WTC11 (cell line): ENCODE measurements at regions not wholly inside any gene's neighbourhood (a gene's known extent, or its start where the extent isn't known, plus 50 kb on each side); places are given as distances from the start of the nearest gene placed in this dataset.
A peak's percentile ranks its signal among the peaks of the same experiment; 100 is the strongest.

Source experiments
- ATAC-seq: fragments of 200-7000 bp; cut with Tn5 transposase; 2 replicates; pipeline ENCODE4 v1.10.0; 2021; ENCODE audit warnings: mild to moderate bottlenecking, moderate library complexity
- CTCF ChIA-PET: fragments of 300-600 bp; sonication (Branson Sonifier 250); formaldehyde crosslinking; loops from one replicate; lab custom pipeline; 2021; ENCODE audit warnings: antibody characterized with exemption; lab: Charles Lee
- POLR2A ChIA-PET: fragments of 350-600 bp; sonication (Branson Sonifier 250); formaldehyde crosslinking; loops from one replicate; lab custom pipeline; 2021; ENCODE audit warnings: antibody characterized with exemption; lab: Charles Lee
- DNase-seq: peaks from one replicate; pipeline ENCODE4 v3.0.0; 2021; ENCODE audit warnings: low spot score
- H3K27ac Mint-ChIP-seq: 2 replicates; pipeline ENCODE4 v1.8.0; 2021; ENCODE audit warnings: mixed read lengths
- H3K27me3 Mint-ChIP-seq: 2 replicates; pipeline ENCODE4 v1.8.0; 2021; ENCODE audit warnings: low read depth, mild to moderate bottlenecking, moderate library complexity, mixed read lengths
- H3K36me3 Mint-ChIP-seq: 2 replicates; pipeline ENCODE4 v1.8.0; 2021; ENCODE audit warnings: mixed read lengths
- H3K4me1 Mint-ChIP-seq: 2 replicates; pipeline ENCODE4 v1.8.0; 2022; ENCODE audit warnings: mixed read lengths
- H3K4me3 Mint-ChIP-seq: 2 replicates; pipeline ENCODE4 v1.8.0; 2021; ENCODE audit warnings: mild to moderate bottlenecking, moderate library complexity, mixed read lengths
- H3K9me3 Mint-ChIP-seq: 2 replicates; pipeline ENCODE4 v1.8.0; 2021; ENCODE audit warnings: mixed read lengths
- CREM ChIP-seq: sonication (generic); formaldehyde crosslinking; IDR thresholded peaks from 2 replicates; pipeline ENCODE4 v1.8.1; 2022; ENCODE audit warnings: mild to moderate bottlenecking, missing genetic modification reagents, moderate library complexity
- ELF4 ChIP-seq: sonication (generic); formaldehyde crosslinking; IDR thresholded peaks from 2 replicates; pipeline ENCODE4 v1.8.1; 2022; ENCODE audit warnings: low read depth, mild to moderate bottlenecking, moderate library complexity, missing genetic modification reagents
- EMX1 ChIP-seq: fragments of 250-450 bp; sonication (Bioruptor Pico); IDR thresholded peaks from 2 replicates; pipeline ENCODE4 v1.8.0; 2021; ENCODE audit warnings: mild to moderate bottlenecking
- ESRRA ChIP-seq: sonication (generic); formaldehyde crosslinking; IDR thresholded peaks from 2 replicates; pipeline ENCODE4 v1.8.1; 2022; ENCODE audit warnings: mild to moderate bottlenecking, missing genetic modification reagents, borderline replicate concordance
- FOXK1 ChIP-seq: sonication (generic); formaldehyde crosslinking; IDR thresholded peaks from 2 replicates; pipeline ENCODE4 v1.8.0; 2022; ENCODE audit warnings: mild to moderate bottlenecking, moderate library complexity, missing genetic modification reagents
- FOXP4 ChIP-seq: sonication (generic); formaldehyde crosslinking; IDR thresholded peaks from 2 replicates; pipeline ENCODE4 v1.8.0; 2022; ENCODE audit warnings: mild to moderate bottlenecking, missing genetic modification reagents
- GRHL2 ChIP-seq: fragments of 250-450 bp; sonication (Bioruptor Pico); IDR thresholded peaks from 2 replicates; pipeline ENCODE4 v1.8.0; 2022; ENCODE audit warnings: mild to moderate bottlenecking, moderate library complexity; ENCODE audit not compliant: insufficient replicate concordance, severe bottlenecking
- NFATC4 ChIP-seq: fragments of 250-450 bp; sonication (Bioruptor Pico); IDR thresholded peaks from 2 replicates; pipeline ENCODE4 v1.9.0; 2021; ENCODE audit warnings: mild to moderate bottlenecking
- NFE2L1 ChIP-seq: sonication (generic); formaldehyde crosslinking; IDR thresholded peaks from 2 replicates; pipeline ENCODE4 v1.8.1; 2023; ENCODE audit warnings: missing genetic modification reagents
- OVOL2 ChIP-seq: fragments of 250-450 bp; sonication (Bioruptor Pico); IDR thresholded peaks from 2 replicates; pipeline ENCODE4 v1.9.0; 2021; ENCODE audit warnings: mild to moderate bottlenecking, borderline replicate concordance
- SMAD3 ChIP-seq: sonication (generic); formaldehyde crosslinking; IDR thresholded peaks from 2 replicates; pipeline ENCODE4 v1.8.0; 2022; ENCODE audit warnings: missing genetic modification reagents, mild to moderate bottlenecking, borderline replicate concordance
- STAT6 ChIP-seq: sonication (generic); formaldehyde crosslinking; conservative IDR thresholded peaks from 2 replicates; pipeline ENCODE4 v1.8.1; 2023; ENCODE audit warnings: mild to moderate bottlenecking, low read depth, missing genetic modification reagents, moderate library complexity
- TEAD4 ChIP-seq: sonication (generic); formaldehyde crosslinking; IDR thresholded peaks from 2 replicates; pipeline ENCODE4 v1.8.0; 2022; ENCODE audit warnings: mild to moderate bottlenecking, missing genetic modification reagents
- USF2 ChIP-seq: sonication (generic); formaldehyde crosslinking; IDR thresholded peaks from 2 replicates; pipeline ENCODE4 v1.8.1; 2023; ENCODE audit warnings: mild to moderate bottlenecking, missing genetic modification reagents, moderate library complexity
- ZNF232 ChIP-seq: sonication (generic); formaldehyde crosslinking; IDR thresholded peaks from 2 replicates; pipeline ENCODE4 v1.8.0; 2022; ENCODE audit warnings: mild to moderate bottlenecking, missing genetic modification reagents
- ZNF416 ChIP-seq: fragments of 250-450 bp; sonication (Bioruptor Pico); IDR thresholded peaks from 2 replicates; pipeline ENCODE4 v1.9.0; 2021; ENCODE audit warnings: mild to moderate bottlenecking, inconsistent platforms
- TF ChIP-seq, protein P1 (sequence below): sonication (generic); formaldehyde crosslinking; IDR thresholded peaks from 2 replicates; pipeline ENCODE4 v1.8.0; 2023; ENCODE audit warnings: missing genetic modification reagents, mild to moderate bottlenecking, borderline replicate concordance
- TF ChIP-seq, protein P2 (sequence below): sonication (generic); formaldehyde crosslinking; IDR thresholded peaks from 2 replicates; pipeline ENCODE4 v1.8.1; 2023; ENCODE audit warnings: mild to moderate bottlenecking, missing genetic modification reagents
- TF ChIP-seq, protein P3 (sequence below): sonication (generic); formaldehyde crosslinking; IDR thresholded peaks from 2 replicates; pipeline ENCODE4 v1.8.0; 2022; ENCODE audit warnings: missing genetic modification reagents

GRCh38 chr6:112822769-112823168 is 475.6 kb downstream of the RFPL4B start:
- ATAC-seq (no peak), DNase-seq (no peak)
- CTCF ChIA-PET = no interaction called here
- Mint-ChIP-seq H3K27ac (no peak overlapping the region), H3K4me3 (no peak overlapping the region), H3K9me3 (no peaks in the 10 kb centered on the region), H3K27me3 (no peaks in the 10 kb centered on the region), H3K4me1 (peaks cover 4% of the 10 kb centered on the region), H3K36me3 (no peaks in the 10 kb centered on the region)
- TF ChIP-seq ESRRA (CRISPR knock-in tag) = no peak
- TF ChIP-seq, protein P1, sequence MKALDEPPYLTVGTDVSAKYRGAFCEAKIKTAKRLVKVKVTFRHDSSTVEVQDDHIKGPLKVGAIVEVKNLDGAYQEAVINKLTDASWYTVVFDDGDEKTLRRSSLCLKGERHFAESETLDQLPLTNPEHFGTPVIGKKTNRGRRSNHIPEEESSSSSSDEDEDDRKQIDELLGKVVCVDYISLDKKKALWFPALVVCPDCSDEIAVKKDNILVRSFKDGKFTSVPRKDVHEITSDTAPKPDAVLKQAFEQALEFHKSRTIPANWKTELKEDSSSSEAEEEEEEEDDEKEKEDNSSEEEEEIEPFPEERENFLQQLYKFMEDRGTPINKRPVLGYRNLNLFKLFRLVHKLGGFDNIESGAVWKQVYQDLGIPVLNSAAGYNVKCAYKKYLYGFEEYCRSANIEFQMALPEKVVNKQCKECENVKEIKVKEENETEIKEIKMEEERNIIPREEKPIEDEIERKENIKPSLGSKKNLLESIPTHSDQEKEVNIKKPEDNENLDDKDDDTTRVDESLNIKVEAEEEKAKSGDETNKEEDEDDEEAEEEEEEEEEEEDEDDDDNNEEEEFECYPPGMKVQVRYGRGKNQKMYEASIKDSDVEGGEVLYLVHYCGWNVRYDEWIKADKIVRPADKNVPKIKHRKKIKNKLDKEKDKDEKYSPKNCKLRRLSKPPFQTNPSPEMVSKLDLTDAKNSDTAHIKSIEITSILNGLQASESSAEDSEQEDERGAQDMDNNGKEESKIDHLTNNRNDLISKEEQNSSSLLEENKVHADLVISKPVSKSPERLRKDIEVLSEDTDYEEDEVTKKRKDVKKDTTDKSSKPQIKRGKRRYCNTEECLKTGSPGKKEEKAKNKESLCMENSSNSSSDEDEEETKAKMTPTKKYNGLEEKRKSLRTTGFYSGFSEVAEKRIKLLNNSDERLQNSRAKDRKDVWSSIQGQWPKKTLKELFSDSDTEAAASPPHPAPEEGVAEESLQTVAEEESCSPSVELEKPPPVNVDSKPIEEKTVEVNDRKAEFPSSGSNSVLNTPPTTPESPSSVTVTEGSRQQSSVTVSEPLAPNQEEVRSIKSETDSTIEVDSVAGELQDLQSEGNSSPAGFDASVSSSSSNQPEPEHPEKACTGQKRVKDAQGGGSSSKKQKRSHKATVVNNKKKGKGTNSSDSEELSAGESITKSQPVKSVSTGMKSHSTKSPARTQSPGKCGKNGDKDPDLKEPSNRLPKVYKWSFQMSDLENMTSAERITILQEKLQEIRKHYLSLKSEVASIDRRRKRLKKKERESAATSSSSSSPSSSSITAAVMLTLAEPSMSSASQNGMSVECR (CRISPR knock-in tag) = no peak
- no peak for TF ChIP-seq ELF4 (CRISPR knock-in tag)
- no peak for TF ChIP-seq NFATC4 (CRISPR knock-in tag)
- TF ChIP-seq ZNF232 (CRISPR knock-in tag) = no peak
- TF ChIP-seq TEAD4 (CRISPR knock-in tag) = no peak
- no peak for TF ChIP-seq EMX1
- TF ChIP-seq CREM = no peak
- TF ChIP-seq, protein P2, sequence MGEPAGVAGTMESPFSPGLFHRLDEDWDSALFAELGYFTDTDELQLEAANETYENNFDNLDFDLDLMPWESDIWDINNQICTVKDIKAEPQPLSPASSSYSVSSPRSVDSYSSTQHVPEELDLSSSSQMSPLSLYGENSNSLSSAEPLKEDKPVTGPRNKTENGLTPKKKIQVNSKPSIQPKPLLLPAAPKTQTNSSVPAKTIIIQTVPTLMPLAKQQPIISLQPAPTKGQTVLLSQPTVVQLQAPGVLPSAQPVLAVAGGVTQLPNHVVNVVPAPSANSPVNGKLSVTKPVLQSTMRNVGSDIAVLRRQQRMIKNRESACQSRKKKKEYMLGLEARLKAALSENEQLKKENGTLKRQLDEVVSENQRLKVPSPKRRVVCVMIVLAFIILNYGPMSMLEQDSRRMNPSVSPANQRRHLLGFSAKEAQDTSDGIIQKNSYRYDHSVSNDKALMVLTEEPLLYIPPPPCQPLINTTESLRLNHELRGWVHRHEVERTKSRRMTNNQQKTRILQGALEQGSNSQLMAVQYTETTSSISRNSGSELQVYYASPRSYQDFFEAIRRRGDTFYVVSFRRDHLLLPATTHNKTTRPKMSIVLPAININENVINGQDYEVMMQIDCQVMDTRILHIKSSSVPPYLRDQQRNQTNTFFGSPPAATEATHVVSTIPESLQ = no peak
- POLR2A ChIA-PET = no interaction called here

DNA sequence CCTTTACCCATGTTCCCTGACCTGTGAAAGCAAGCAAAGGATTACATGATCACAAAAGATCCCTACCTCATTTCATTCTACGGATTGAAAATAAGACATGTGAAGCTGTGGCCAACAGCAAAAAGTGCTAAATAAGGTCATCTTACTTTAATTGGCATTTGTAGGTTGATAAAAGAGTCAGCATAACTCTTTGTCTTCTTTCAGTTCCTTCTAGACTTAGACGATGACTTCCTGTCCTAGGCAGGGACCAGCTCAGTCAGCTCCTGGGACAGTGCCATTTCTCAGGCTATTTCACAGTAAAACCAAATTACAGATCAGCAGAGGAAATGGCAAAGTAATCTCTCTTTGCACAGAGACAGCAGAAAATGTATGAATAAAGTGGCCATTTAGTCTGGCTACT is 480.7 kb downstream of the RFPL4B start:
- 0 out of 2 replicates have a peak overlapping the region, but pooled peaks have one; percentile 76 for H3K27ac Mint-ChIP-seq
- ChIA-PET POLR2A (no interaction called here), CTCF (no interaction called here)
- ATAC-seq (0 out of 2 replicates have a peak, but pooled peaks have one; percentile 34), DNase-seq (no peak)
- H3K9me3 Mint-ChIP-seq = no peaks in the 10 kb centered on the region
- H3K36me3 Mint-ChIP-seq = no peaks in the 10 kb centered on the region
- no peak overlapping the region for H3K4me3 Mint-ChIP-seq
- peaks cover 14% of the 10 kb centered on the region for H3K4me1 Mint-ChIP-seq
- H3K27me3 Mint-ChIP-seq = no peaks in the 10 kb centered on the region
- TF ChIP-seq, protein P3, sequence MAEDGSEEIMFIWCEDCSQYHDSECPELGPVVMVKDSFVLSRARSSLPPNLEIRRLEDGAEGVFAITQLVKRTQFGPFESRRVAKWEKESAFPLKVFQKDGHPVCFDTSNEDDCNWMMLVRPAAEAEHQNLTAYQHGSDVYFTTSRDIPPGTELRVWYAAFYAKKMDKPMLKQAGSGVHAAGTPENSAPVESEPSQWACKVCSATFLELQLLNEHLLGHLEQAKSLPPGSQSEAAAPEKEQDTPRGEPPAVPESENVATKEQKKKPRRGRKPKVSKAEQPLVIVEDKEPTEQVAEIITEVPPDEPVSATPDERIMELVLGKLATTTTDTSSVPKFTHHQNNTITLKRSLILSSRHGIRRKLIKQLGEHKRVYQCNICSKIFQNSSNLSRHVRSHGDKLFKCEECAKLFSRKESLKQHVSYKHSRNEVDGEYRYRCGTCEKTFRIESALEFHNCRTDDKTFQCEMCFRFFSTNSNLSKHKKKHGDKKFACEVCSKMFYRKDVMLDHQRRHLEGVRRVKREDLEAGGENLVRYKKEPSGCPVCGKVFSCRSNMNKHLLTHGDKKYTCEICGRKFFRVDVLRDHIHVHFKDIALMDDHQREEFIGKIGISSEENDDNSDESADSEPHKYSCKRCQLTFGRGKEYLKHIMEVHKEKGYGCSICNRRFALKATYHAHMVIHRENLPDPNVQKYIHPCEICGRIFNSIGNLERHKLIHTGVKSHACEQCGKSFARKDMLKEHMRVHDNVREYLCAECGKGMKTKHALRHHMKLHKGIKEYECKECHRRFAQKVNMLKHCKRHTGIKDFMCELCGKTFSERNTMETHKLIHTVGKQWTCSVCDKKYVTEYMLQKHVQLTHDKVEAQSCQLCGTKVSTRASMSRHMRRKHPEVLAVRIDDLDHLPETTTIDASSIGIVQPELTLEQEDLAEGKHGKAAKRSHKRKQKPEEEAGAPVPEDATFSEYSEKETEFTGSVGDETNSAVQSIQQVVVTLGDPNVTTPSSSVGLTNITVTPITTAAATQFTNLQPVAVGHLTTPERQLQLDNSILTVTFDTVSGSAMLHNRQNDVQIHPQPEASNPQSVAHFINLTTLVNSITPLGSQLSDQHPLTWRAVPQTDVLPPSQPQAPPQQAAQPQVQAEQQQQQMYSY (CRISPR knock-in tag) = no peak
- TF ChIP-seq STAT6 (CRISPR knock-in tag) = no peak
- no peak for TF ChIP-seq GRHL2 (CRISPR knock-in tag)
- TF ChIP-seq FOXP4 = no peak
- no peak for TF ChIP-seq ELF4 (CRISPR knock-in tag)
- TF ChIP-seq OVOL2 (CRISPR knock-in tag) = no peak
- no peak for TF ChIP-seq SMAD3
- TF ChIP-seq ZNF416 (CRISPR knock-in tag) = no peak
- TF ChIP-seq FOXK1 (CRISPR knock-in tag) = no peak
- TF ChIP-seq NFE2L1 (CRISPR knock-in tag) = no peak
- TF ChIP-seq USF2 = no peak
